BLaER1 treated with 17β-estradiol and CSF1 and Interleukin-3, amounts not matched to agents 10 nM and 100 nM (cell line): ENCODE measurements at regions not wholly inside any gene's neighbourhood (a gene's known extent, or its start where the extent isn't known, plus 50 kb on each side); places are given as distances from the start of the nearest gene placed in this dataset.

ENCODE experiments used
- H3K27ac ChIP-seq, 11 experiments: shearing (Covaris generic); formaldehyde crosslinking; 2 replicates each; pipeline ENCODE4 v1.8.1; 2022
- H3K27me3 ChIP-seq, 11 experiments: shearing (Covaris generic); formaldehyde crosslinking; 2 replicates each; pipeline ENCODE4 v1.8.1; 2022
- H3K36me3 ChIP-seq, 11 experiments: shearing (Covaris generic); formaldehyde crosslinking; 2 replicates each; pipeline ENCODE4 v1.8.1; 2022
- H3K4me1 ChIP-seq, 10 experiments: shearing (Covaris generic); formaldehyde crosslinking; 2 replicates each; pipeline ENCODE4 v1.8.1; 2022
- H3K4me2 ChIP-seq, 11 experiments: shearing (Covaris generic); formaldehyde crosslinking; 2 replicates each; pipeline ENCODE4 v1.8.1; 2022
- H3K4me3 ChIP-seq, 10 experiments: shearing (Covaris generic); formaldehyde crosslinking; 2 replicates each; pipeline ENCODE4 v1.8.1; 2022
- H3K9ac ChIP-seq, 11 experiments: shearing (Covaris generic); formaldehyde crosslinking; 2 replicates each; pipeline ENCODE4 v1.8.1; 2022
- H3K9me3 ChIP-seq, 11 experiments: shearing (Covaris generic); formaldehyde crosslinking; replicated peaks in 1 of 11; 2 replicates each; pipeline ENCODE4 v1.8.1; 2022
- H4K20me1 ChIP-seq, 11 experiments: shearing (Covaris generic); formaldehyde crosslinking; 2 replicates each; pipeline ENCODE4 v1.8.1; 2022
- Cebpa-rat ChIP-seq, 11 experiments: shearing (Covaris generic); IDR thresholded peaks; 2 replicates each; pipeline ENCODE4 v1.8.1; 2022

GRCh38 chr1:29634324-29634723, 398.0 kb downstream of the PTPRU start:
- no peak overlapping the region for H3K4me2 ChIP-seq
- H3K4me1 ChIP-seq, result peaks cover 0 to 16% (median 3%) of the 10 kb centered on the region in 10 experiments; a peak in 13 of 20 replicates
- H3K9ac ChIP-seq, result no peak overlapping the region
- H3K36me3 ChIP-seq, result no peaks in the 10 kb centered on the region
- H3K27me3 ChIP-seq, result no peaks in the 10 kb centered on the region
- no peak for TF ChIP-seq Cebpa-rat (IDR thresholded peaks at IDR 0.05)
- H3K4me3 ChIP-seq, result no peak overlapping the region
- no peak overlapping the region for H3K27ac ChIP-seq
- no peaks in the 10 kb centered on the region for H3K9me3 ChIP-seq
- H4K20me1 ChIP-seq, result no peaks in the 10 kb centered on the region; a peak in 1 of 22 replicates

- peaks cover 0 to 14% (median 0%) of the 10 kb centered on the region in 10 experiments; a peak in 3 of 20 replicates for H3K4me1 ChIP-seq
- no peaks in the 10 kb centered on the region for H3K9me3 ChIP-seq
- TF ChIP-seq Cebpa-rat (IDR thresholded peaks at IDR 0.05), result no peak
- H3K4me3 ChIP-seq, result no peak overlapping the region
- no peak overlapping the region for H3K27ac ChIP-seq
- H4K20me1 ChIP-seq, result no peaks in the 10 kb centered on the region; a peak in 1 of 22 replicates
- H3K36me3 ChIP-seq, result no peaks in the 10 kb centered on the region
- no peaks in the 10 kb centered on the region for H3K27me3 ChIP-seq
- no peak overlapping the region for H3K9ac ChIP-seq
- H3K4me2 ChIP-seq, result no peak overlapping the region
Observed at GRCh38 chr1:29633771-29634170, 397.4 kb downstream of the PTPRU start.

GRCh38 chr1:29632806-29633615, 396.7 kb downstream of the PTPRU start:
- peaks cover 0 to 14% (median 0%) of the 10 kb centered on the region in 10 experiments; a peak in 3 of 20 replicates for H3K4me1 ChIP-seq
- no peak overlapping the region for H3K27ac ChIP-seq
- no peak overlapping the region for H3K4me3 ChIP-seq
- H3K9ac ChIP-seq, result no peak overlapping the region
- no peak overlapping the region for H3K4me2 ChIP-seq
- TF ChIP-seq Cebpa-rat (IDR thresholded peaks at IDR 0.05), result no peak
- no peaks in the 10 kb centered on the region for H3K27me3 ChIP-seq
- H3K36me3 ChIP-seq, result no peaks in the 10 kb centered on the region
- peaks cover 0 to 4% (median 0%) of the 10 kb centered on the region in 11 experiments; a peak in 1 of 22 replicates for H3K9me3 ChIP-seq
- H4K20me1 ChIP-seq, result no peaks in the 10 kb centered on the region; a peak in 1 of 22 replicates

GRCh38 chr1:29631836-29632805, 395.8 kb downstream of the PTPRU start:
- no peak overlapping the region for H3K4me3 ChIP-seq
- H3K27ac ChIP-seq, result no peak overlapping the region
- peaks cover 0 to 14% (median 0%) of the 10 kb centered on the region in 10 experiments; a peak in 3 of 20 replicates for H3K4me1 ChIP-seq
- H3K36me3 ChIP-seq, result no peaks in the 10 kb centered on the region
- H4K20me1 ChIP-seq, result no peaks in the 10 kb centered on the region; a peak in 1 of 22 replicates
- no peaks in the 10 kb centered on the region for H3K27me3 ChIP-seq
- H3K4me2 ChIP-seq, result no peak overlapping the region
- TF ChIP-seq Cebpa-rat (IDR thresholded peaks at IDR 0.05), result no peak
- no peak overlapping the region for H3K9ac ChIP-seq
- H3K9me3 ChIP-seq, result peaks cover 0 to 8% (median 0%) of the 10 kb centered on the region in 11 experiments; a peak in 1 of 22 replicates

- no peaks in the 10 kb centered on the region for H3K36me3 ChIP-seq
- H3K4me3 ChIP-seq, result no peak overlapping the region
- no peak overlapping the region for H3K4me2 ChIP-seq
- peaks cover 0 to 14% (median 0%) of the 10 kb centered on the region in 10 experiments; a peak in 3 of 20 replicates for H3K4me1 ChIP-seq
- no peak for TF ChIP-seq Cebpa-rat (IDR thresholded peaks at IDR 0.05)
- no peak overlapping the region for H3K9ac ChIP-seq
- H4K20me1 ChIP-seq, result no peaks in the 10 kb centered on the region; a peak in 1 of 22 replicates
- H3K27ac ChIP-seq, result no peak overlapping the region
- H3K27me3 ChIP-seq, result no peaks in the 10 kb centered on the region
- peaks cover 0 to 8% (median 0%) of the 10 kb centered on the region in 11 experiments; a peak in 1 of 22 replicates for H3K9me3 ChIP-seq
Observed at GRCh38 chr1:29631361-29631760, 395.0 kb downstream of the PTPRU start.

GRCh38 chr1:29630756-29631155, 394.4 kb downstream of the PTPRU start:
- H3K4me1 ChIP-seq, result peaks cover 0 to 14% (median 0%) of the 10 kb centered on the region in 10 experiments; a peak in 3 of 20 replicates
- H3K27ac ChIP-seq, result no peak overlapping the region
- H3K36me3 ChIP-seq, result no peaks in the 10 kb centered on the region
- no peak for TF ChIP-seq Cebpa-rat (IDR thresholded peaks at IDR 0.05)
- H3K9ac ChIP-seq, result no peak overlapping the region
- peak overlapping the region in 2 of 11 experiments; percentile 7 to 35; a peak in 2 of 22 replicates for H3K4me2 ChIP-seq
- no peaks in the 10 kb centered on the region for H3K27me3 ChIP-seq
- peaks cover 0 to 8% (median 0%) of the 10 kb centered on the region in 11 experiments; a peak in 1 of 22 replicates for H3K9me3 ChIP-seq
- H4K20me1 ChIP-seq, result no peaks in the 10 kb centered on the region; a peak in 1 of 22 replicates
- no peak overlapping the region for H3K4me3 ChIP-seq

- Histone ChIP-seq H3K4me1 (peaks cover 0 to 14% (median 0%) of the 10 kb centered on the region in 10 experiments; a peak in 3 of 20 replicates), H3K4me3 (no peak overlapping the region), H3K9ac (no peak overlapping the region), H3K27me3 (no peaks in the 10 kb centered on the region), H4K20me1 (no peaks in the 10 kb centered on the region; a peak in 1 of 22 replicates), H3K36me3 (no peaks in the 10 kb centered on the region), H3K9me3 (peaks cover 0 to 8% (median 0%) of the 10 kb centered on the region in 11 experiments; a peak in 1 of 22 replicates), H3K4me2 (no peak overlapping the region), H3K27ac (no peak overlapping the region)
- TF ChIP-seq Cebpa-rat (IDR thresholded peaks at IDR 0.05), result no peak
Observed at GRCh38 chr1:29629814-29630516, 393.6 kb downstream of the PTPRU start.

GRCh38 chr1:29629401-29629800, 393.1 kb downstream of the PTPRU start:
- no peaks in the 10 kb centered on the region for H3K27me3 ChIP-seq
- no peaks in the 10 kb centered on the region for H3K36me3 ChIP-seq
- no peaks in the 10 kb centered on the region; a peak in 1 of 22 replicates for H4K20me1 ChIP-seq
- H3K4me1 ChIP-seq, result peaks cover 0 to 14% (median 0%) of the 10 kb centered on the region in 10 experiments; a peak in 3 of 20 replicates
- H3K9me3 ChIP-seq, result peaks cover 0 to 8% (median 0%) of the 10 kb centered on the region in 11 experiments; a peak in 1 of 22 replicates
- H3K27ac ChIP-seq, result no peak overlapping the region
- H3K4me3 ChIP-seq, result no peak overlapping the region
- TF ChIP-seq Cebpa-rat (IDR thresholded peaks at IDR 0.05), result no peak
- no peak overlapping the region for H3K4me2 ChIP-seq
- no peak overlapping the region for H3K9ac ChIP-seq
